ENCODE measurements at regions not wholly inside any gene's neighbourhood (a gene's known extent, or its start where the extent isn't known, plus 50 kb on each side); places are given as distances from the start of the nearest gene placed in this dataset.

DNA sequence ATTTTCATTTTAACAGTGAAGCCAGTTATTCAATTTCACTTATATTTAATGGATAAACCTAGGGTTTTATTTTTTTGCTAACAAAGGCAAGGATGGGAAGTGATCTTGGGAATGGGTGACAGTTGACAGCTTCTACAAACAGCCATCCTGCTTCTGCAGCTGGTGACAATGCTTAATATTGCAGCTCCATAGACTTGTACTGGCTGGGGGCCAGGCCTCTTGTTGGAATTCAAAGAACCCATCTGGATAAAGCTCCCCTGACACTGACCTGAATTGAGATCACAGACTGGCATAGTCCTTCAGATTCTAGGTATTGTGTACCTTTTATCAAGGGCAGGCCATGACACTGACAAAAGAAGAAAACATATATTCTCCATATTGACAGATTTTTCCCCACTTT is 664.6 kb upstream of the FOXG1 start:
- TF ChIP-seq, protein P1, sequence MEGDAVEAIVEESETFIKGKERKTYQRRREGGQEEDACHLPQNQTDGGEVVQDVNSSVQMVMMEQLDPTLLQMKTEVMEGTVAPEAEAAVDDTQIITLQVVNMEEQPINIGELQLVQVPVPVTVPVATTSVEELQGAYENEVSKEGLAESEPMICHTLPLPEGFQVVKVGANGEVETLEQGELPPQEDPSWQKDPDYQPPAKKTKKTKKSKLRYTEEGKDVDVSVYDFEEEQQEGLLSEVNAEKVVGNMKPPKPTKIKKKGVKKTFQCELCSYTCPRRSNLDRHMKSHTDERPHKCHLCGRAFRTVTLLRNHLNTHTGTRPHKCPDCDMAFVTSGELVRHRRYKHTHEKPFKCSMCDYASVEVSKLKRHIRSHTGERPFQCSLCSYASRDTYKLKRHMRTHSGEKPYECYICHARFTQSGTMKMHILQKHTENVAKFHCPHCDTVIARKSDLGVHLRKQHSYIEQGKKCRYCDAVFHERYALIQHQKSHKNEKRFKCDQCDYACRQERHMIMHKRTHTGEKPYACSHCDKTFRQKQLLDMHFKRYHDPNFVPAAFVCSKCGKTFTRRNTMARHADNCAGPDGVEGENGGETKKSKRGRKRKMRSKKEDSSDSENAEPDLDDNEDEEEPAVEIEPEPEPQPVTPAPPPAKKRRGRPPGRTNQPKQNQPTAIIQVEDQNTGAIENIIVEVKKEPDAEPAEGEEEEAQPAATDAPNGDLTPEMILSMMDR (conservative IDR thresholded peaks at IDR 0.05; ENCODE audit: low read depth, low read length): no peak
- TF ChIP-seq EZH2 (IDR thresholded peaks at IDR 0.05; ENCODE audit: borderline replicate concordance, low read depth, low read length, poor library complexity, severe bottlenecking): no peak
- CTCF ChIA-PET: no interaction called here

DNA sequence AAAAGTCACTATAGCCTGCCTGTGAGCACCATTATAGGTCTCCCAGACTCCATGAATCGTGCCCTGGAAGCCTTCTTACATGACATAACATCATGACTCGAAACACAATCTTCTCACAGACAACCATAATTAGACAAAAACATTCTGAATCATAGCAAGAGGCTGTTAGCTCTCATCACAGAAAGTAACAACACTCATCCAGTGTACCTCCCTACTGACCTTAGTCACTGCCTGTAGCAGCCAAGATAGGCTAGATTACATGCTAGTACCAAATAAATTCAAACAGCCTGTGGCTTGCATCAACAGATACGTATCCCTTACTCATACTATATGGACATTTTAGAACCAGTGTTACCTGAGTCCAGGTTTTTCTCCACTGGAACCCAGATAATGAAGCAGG is 663.8 kb upstream of the FOXG1 start:
- no TSS peak for BruUV-seq (replicated peaks)
- POLR2A ChIA-PET (ENCODE audit: low non-redundant PET): no interaction called here
- intact Hi-C loops (cut with micrococcal nuclease; ENCODE audit: unreplicated experiment): no loop called here
- Histone ChIP-seq H3K9me3 (ENCODE audit: low read depth, low read length, poor library complexity, severe bottlenecking) (peaks cover 24% of the 10 kb centered on the region), H3K4me3 (ENCODE audit: low read depth, low read length, poor library complexity, severe bottlenecking) (no peak overlapping the region), H3K4me1 (ENCODE audit: insufficient read depth, low read length, poor library complexity, severe bottlenecking) (no peaks in the 10 kb centered on the region), H3K27me3 (replicated peaks; ENCODE audit: insufficient read depth, low read depth, low read length, poor library complexity) (no peaks in the 10 kb centered on the region), H3K36me3 (ENCODE audit: insufficient read depth, low read length, poor library complexity, severe bottlenecking) (no peaks in the 10 kb centered on the region), H3K27ac (ENCODE audit: low read depth, low read length, poor library complexity, severe bottlenecking) (no peak overlapping the region)
- TF ChIP-seq EZH2 (IDR thresholded peaks at IDR 0.05; ENCODE audit: borderline replicate concordance, low read depth, low read length, poor library complexity, severe bottlenecking): no peak
- TF ChIP-seq, protein P1 (conservative IDR thresholded peaks at IDR 0.05; ENCODE audit: low read depth, low read length): no peak
- CTCF ChIA-PET: no interaction called here
- no peak for DNase-seq (ENCODE audit: low spot score)

More for the DNA sequence above, 664.6 kb upstream of the FOXG1 start:
- no peaks in the 10 kb centered on the region for H3K36me3 ChIP-seq (ENCODE audit: insufficient read depth, low read length, poor library complexity, severe bottlenecking)
- H3K27ac ChIP-seq (ENCODE audit: low read depth, low read length, poor library complexity, severe bottlenecking): no peak overlapping the region
- no TSS peak for BruUV-seq (replicated peaks)
- H3K9me3 ChIP-seq (ENCODE audit: low read depth, low read length, poor library complexity, severe bottlenecking): peaks cover 22% of the 10 kb centered on the region
- POLR2A ChIA-PET (ENCODE audit: low non-redundant PET): no interaction called here
- no peaks in the 10 kb centered on the region for H3K27me3 ChIP-seq (replicated peaks; ENCODE audit: insufficient read depth, low read depth, low read length, poor library complexity)
- no peak for DNase-seq (ENCODE audit: low spot score)
- H3K4me3 ChIP-seq (ENCODE audit: low read depth, low read length, poor library complexity, severe bottlenecking): no peak overlapping the region
- intact Hi-C loops (cut with micrococcal nuclease; ENCODE audit: unreplicated experiment): no loop called here
- H3K4me1 ChIP-seq (ENCODE audit: insufficient read depth, low read length, poor library complexity, severe bottlenecking): no peaks in the 10 kb centered on the region

DNA sequence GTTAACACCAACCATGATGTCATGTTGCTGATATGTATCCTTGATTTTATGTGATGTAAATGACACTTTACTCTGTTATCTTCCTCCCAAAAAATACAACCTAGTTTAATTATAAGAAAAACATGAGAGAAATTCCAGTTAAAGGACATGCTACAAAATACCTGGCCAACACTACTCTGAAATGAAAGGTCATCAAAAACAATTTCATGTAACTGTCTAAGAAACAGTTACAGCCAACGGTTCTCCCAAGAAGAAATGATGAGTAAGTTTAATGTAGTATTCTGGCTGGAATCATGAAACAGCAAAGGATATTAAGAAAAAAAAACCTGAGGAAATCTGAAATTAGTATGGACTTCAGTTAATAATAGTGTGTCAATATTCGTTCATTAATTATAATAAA is 653.3 kb upstream of the FOXG1 start:
- no peaks in the 10 kb centered on the region for H3K9me3 ChIP-seq (ENCODE audit: low read depth, low read length, poor library complexity, severe bottlenecking)
- TF ChIP-seq, protein P1 (conservative IDR thresholded peaks at IDR 0.05; ENCODE audit: low read depth, low read length): no peak
- TF ChIP-seq EZH2 (IDR thresholded peaks at IDR 0.05; ENCODE audit: borderline replicate concordance, low read depth, low read length, poor library complexity, severe bottlenecking): no peak
- no peaks in the 10 kb centered on the region for H3K27me3 ChIP-seq (replicated peaks; ENCODE audit: insufficient read depth, low read depth, low read length, poor library complexity)
- H3K4me3 ChIP-seq (ENCODE audit: low read depth, low read length, poor library complexity, severe bottlenecking): no peak overlapping the region
- no peaks in the 10 kb centered on the region for H3K4me1 ChIP-seq (ENCODE audit: insufficient read depth, low read length, poor library complexity, severe bottlenecking)
- ChIA-PET CTCF (no interaction called here), POLR2A (ENCODE audit: low non-redundant PET) (no interaction called here)
- intact Hi-C loops (cut with micrococcal nuclease; ENCODE audit: unreplicated experiment): no loop called here
- H3K36me3 ChIP-seq (ENCODE audit: insufficient read depth, low read length, poor library complexity, severe bottlenecking): no peaks in the 10 kb centered on the region
- H3K27ac ChIP-seq (ENCODE audit: low read depth, low read length, poor library complexity, severe bottlenecking): no peak overlapping the region
- no peak for DNase-seq (ENCODE audit: low spot score)
- no TSS peak for BruUV-seq (replicated peaks)

All from A673 (cell line).